GM23338 (cell line): ENCODE measurements at regions not wholly inside any gene's neighbourhood (a gene's known extent, or its start where the extent isn't known, plus 50 kb on each side); places are given as distances from the start of the nearest gene placed in this dataset.

Source experiments
- ATAC-seq: fragments of 200-7000 bp; cut with Tn5 transposase; 3 replicates; pipeline ENCODE4 v1.9.1; 2020
- DNase-seq: peaks from one replicate; pipeline ENCODE4 v3.0.0-alpha.2; 2015; ENCODE audit warnings: low spot score
- H2AFZ ChIP-seq: fragments of 200-600 bp; sonication (generic); 2 replicates; pipeline ENCODE4 v1.8.0; 2016; ENCODE audit warnings: antibody characterized with exemption, mild to moderate bottlenecking, moderate library complexity
- H3F3A ChIP-seq: fragments of 200-600 bp; sonication (generic); replicated peaks from 2 replicates; pipeline ENCODE4 v1.8.0; 2017; ENCODE audit warnings: antibody characterized with exemption, mixed run types, low read depth
- H3K27ac ChIP-seq: fragments of 200-600 bp; sonication (generic); 2 replicates; pipeline ENCODE4 v1.6.1; 2016; ENCODE audit warnings: low read depth
- H3K27me3 ChIP-seq: fragments of 200-600 bp; sonication (generic); 2 replicates; pipeline ENCODE4 v1.8.0; 2016; ENCODE audit warnings: mild to moderate bottlenecking, mixed run types, moderate library complexity; ENCODE audit not compliant: insufficient read depth
- H3K36me3 ChIP-seq: fragments of 200-600 bp; sonication (generic); 2 replicates; pipeline ENCODE4 v1.8.0; 2016; ENCODE audit warnings: mild to moderate bottlenecking; ENCODE audit not compliant: insufficient read depth
- H3K4me1 ChIP-seq: fragments of 200-600 bp; sonication (generic); 2 replicates; pipeline ENCODE4 v1.8.0; 2016; ENCODE audit warnings: mild to moderate bottlenecking, moderate library complexity; ENCODE audit not compliant: insufficient read depth
- H3K4me2 ChIP-seq: fragments of 200-600 bp; sonication (generic); 2 replicates; pipeline ENCODE4 v1.7.1; 2017; ENCODE audit warnings: mixed run types
- H3K4me3 ChIP-seq: fragments of 200-600 bp; sonication (generic); 2 replicates; pipeline ENCODE4 v1.6.1; 2016; ENCODE audit warnings: mixed run types
- H3K79me2 ChIP-seq: fragments of 200-600 bp; sonication (generic); replicated peaks from 2 replicates; pipeline ENCODE4 v1.8.0; 2017; ENCODE audit warnings: mild to moderate bottlenecking; ENCODE audit not compliant: insufficient read depth
- H3K9me2 ChIP-seq: fragments of 200-600 bp; sonication (generic); 2 replicates; pipeline ENCODE4 v1.8.0; 2017; ENCODE audit not compliant: insufficient read depth
- H4K20me1 ChIP-seq: fragments of 200-600 bp; sonication (generic); replicated peaks from 2 replicates; pipeline ENCODE4 v1.8.0; 2017; ENCODE audit warnings: mild to moderate bottlenecking; ENCODE audit not compliant: insufficient read depth
- H3K27ac Mint-ChIP-seq: 2 replicates; pipeline ENCODE4 v1.8.0; 2020; ENCODE audit warnings: inconsistent platforms, mild to moderate bottlenecking, moderate library complexity, mixed read lengths
- H3K27me3 Mint-ChIP-seq: 3 replicates; pipeline ENCODE4 v1.8.0; 2022; ENCODE audit warnings: low read depth, mild to moderate bottlenecking, moderate library complexity, mixed read lengths, inconsistent platforms; ENCODE audit not compliant: insufficient read depth, poor library complexity
- H3K36me3 Mint-ChIP-seq: 3 replicates; pipeline ENCODE4 v1.8.0; 2021; ENCODE audit warnings: low read depth, mild to moderate bottlenecking, inconsistent platforms, moderate library complexity, mixed read lengths
- H3K4me1 Mint-ChIP-seq: 3 replicates; pipeline ENCODE4 v1.8.0; 2020; ENCODE audit warnings: mild to moderate bottlenecking, inconsistent platforms, mixed read lengths
- H3K4me3 Mint-ChIP-seq: 3 replicates; pipeline ENCODE4 v1.8.0; 2021; ENCODE audit warnings: moderate library complexity, mild to moderate bottlenecking, inconsistent platforms, mixed read lengths
- H3K9me3 Mint-ChIP-seq: 3 replicates; pipeline ENCODE4 v1.8.0; 2020; ENCODE audit warnings: moderate library complexity, mild to moderate bottlenecking, inconsistent platforms, mixed read lengths
- CREB1 ChIP-seq: fragments of 250-450 bp; sonication (Bioruptor Pico); IDR thresholded peaks from 2 replicates; pipeline ENCODE4 v1.5.0; 2020; ENCODE audit warnings: low read depth, mild to moderate bottlenecking, moderate library complexity
- CTCF ChIP-seq, 2 experiments: fragments of 200-600 bp in 1 of 2; sonication (generic) in 1 of 2; conservative IDR thresholded peaks; 2 replicates each; pipeline versions ENCODE4 v1.5.1 to v1.6.1; 2016 to 2017; ENCODE audit warnings: antibody characterized with exemption in 2 of 2, low read depth in 2 of 2, mild to moderate bottlenecking in 2 of 2, moderate library complexity in 1 of 2
- EZH2phosphoT487 ChIP-seq: fragments of 200-600 bp; sonication (generic); IDR thresholded peaks from one replicate; pipeline ENCODE4 v1.8.1; 2018; ENCODE audit warnings: antibody characterized with exemption; ENCODE audit not compliant: unreplicated experiment
- JUNB ChIP-seq: IDR thresholded peaks from one replicate; pipeline ENCODE4 v1.6.1; 2016; ENCODE audit warnings: antibody characterized with exemption; ENCODE audit not compliant: unreplicated experiment
- POLR2AphosphoS5 ChIP-seq: IDR thresholded peaks from 2 replicates; pipeline ENCODE4 v1.6.1; 2016; ENCODE audit warnings: antibody characterized with exemption, low read depth
- REST ChIP-seq: IDR thresholded peaks from one replicate; pipeline ENCODE4 v1.6.1; 2018; ENCODE audit warnings: antibody characterized with exemption; ENCODE audit not compliant: unreplicated experiment
- STAT1 ChIP-seq: IDR thresholded peaks from one replicate; pipeline ENCODE4 v1.6.1; 2016; ENCODE audit warnings: antibody characterized with exemption; ENCODE audit not compliant: unreplicated experiment
- ZNF114 ChIP-seq: fragments of 250-450 bp; sonication (Bioruptor Pico); IDR thresholded peaks from 2 replicates; pipeline ENCODE4 v1.5.0; 2020; ENCODE audit warnings: mild to moderate bottlenecking, moderate library complexity
- ZNF331 ChIP-seq: fragments of 250-450 bp; sonication (Bioruptor Pico); IDR thresholded peaks from 2 replicates; pipeline ENCODE4 v1.5.0; 2020; ENCODE audit warnings: low read depth, mild to moderate bottlenecking, moderate library complexity
- TF ChIP-seq, protein P1 (sequence below): IDR thresholded peaks from 2 replicates; pipeline ENCODE4 v1.6.1; 2016; ENCODE audit warnings: antibody characterized with exemption

DNA sequence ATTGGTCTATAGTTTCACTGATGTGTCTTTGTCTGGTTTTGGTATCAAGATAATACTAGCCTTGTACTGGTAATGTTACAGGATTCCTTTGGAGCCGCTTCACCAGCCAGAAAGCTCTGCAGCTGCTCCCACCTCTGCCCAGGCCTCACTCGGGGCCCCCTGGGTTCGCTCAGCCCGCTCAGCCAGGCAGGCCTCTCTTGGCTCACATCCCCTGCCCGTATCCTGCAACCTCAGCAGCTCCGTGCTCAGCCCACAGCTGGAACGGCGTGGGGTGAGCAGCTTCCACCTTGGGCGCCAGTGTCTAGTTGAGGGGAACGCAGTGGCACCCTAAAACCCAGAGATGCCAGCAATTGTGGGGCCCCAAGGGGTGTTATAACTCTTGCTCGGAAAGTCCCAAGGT, 429.7 kb upstream of the ROBO2 start:
- no peaks in the 10 kb centered on the region for H4K20me1 ChIP-seq
- H3K27ac ChIP-seq: no peak overlapping the region
- no peaks in the 10 kb centered on the region for H3K4me1 ChIP-seq
- Mint-ChIP-seq H3K27ac (no peak overlapping the region), H3K4me1 (no peaks in the 10 kb centered on the region), H3K27me3 (no peaks in the 10 kb centered on the region), H3K36me3 (no peaks in the 10 kb centered on the region), H3K4me3 (no peak overlapping the region), H3K9me3 (no peaks in the 10 kb centered on the region)
- no peak overlapping the region for H3K4me3 ChIP-seq
- no peaks in the 10 kb centered on the region for H3K79me2 ChIP-seq
- H3K9me2 ChIP-seq: no peaks in the 10 kb centered on the region
- H3K36me3 ChIP-seq: no peaks in the 10 kb centered on the region
- ATAC-seq (no peak), DNase-seq (no peak)
- no peaks in the 10 kb centered on the region for H3F3A ChIP-seq
- H3K4me2 ChIP-seq: no peak overlapping the region
- TF ChIP-seq STAT1 (no peak), CTCF (conservative IDR thresholded peaks at IDR 0.05; ENCODE audit: low read depth in 2 of 2) (no peak), REST (no peak), POLR2AphosphoS5 (no peak), CREB1 (CRISPR knock-in tag) (no peak), ZNF114 (CRISPR knock-in tag) (no peak), EZH2phosphoT487 (no peak), ZNF331 (CRISPR knock-in tag) (no peak), JUNB (no peak)
- TF ChIP-seq, protein P1, sequence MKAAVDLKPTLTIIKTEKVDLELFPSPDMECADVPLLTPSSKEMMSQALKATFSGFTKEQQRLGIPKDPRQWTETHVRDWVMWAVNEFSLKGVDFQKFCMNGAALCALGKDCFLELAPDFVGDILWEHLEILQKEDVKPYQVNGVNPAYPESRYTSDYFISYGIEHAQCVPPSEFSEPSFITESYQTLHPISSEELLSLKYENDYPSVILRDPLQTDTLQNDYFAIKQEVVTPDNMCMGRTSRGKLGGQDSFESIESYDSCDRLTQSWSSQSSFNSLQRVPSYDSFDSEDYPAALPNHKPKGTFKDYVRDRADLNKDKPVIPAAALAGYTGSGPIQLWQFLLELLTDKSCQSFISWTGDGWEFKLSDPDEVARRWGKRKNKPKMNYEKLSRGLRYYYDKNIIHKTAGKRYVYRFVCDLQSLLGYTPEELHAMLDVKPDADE: no peak
- no peaks in the 10 kb centered on the region for H3K27me3 ChIP-seq
- no peak overlapping the region for H2AFZ ChIP-seq

DNA sequence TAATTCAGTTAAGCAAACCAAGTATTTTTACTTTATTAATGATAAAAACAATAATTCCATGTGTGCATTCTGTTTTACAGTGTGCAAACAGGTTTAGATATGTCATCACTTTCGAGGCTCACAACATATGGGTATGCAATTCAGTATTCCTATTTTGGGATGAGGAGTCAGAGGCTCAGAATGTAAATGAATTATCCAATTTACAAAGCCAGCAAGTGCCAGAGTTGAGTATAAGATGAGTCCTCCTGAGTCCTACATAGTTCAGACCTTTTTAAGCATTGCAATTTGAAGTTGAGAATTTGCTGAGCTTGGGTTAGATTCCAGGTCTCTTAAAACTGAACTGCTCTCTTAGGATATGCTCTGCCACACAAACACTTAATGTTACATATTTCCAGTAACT, 424.2 kb upstream of the ROBO2 start:
- DNase-seq: no peak
- Mint-ChIP-seq H3K9me3 (no peaks in the 10 kb centered on the region), H3K4me1 (no peaks in the 10 kb centered on the region), H3K27me3 (no peaks in the 10 kb centered on the region), H3K4me3 (no peak overlapping the region), H3K27ac (no peak overlapping the region), H3K36me3 (no peaks in the 10 kb centered on the region)
- no peak overlapping the region for H3K4me2 ChIP-seq
- ATAC-seq: no peak
- no peak overlapping the region for H3K27ac ChIP-seq
- no peaks in the 10 kb centered on the region for H3K27me3 ChIP-seq
- H3K4me3 ChIP-seq: no peak overlapping the region
- no peak overlapping the region for H2AFZ ChIP-seq
- H3K4me1 ChIP-seq: no peaks in the 10 kb centered on the region
- H4K20me1 ChIP-seq: no peaks in the 10 kb centered on the region
- no peaks in the 10 kb centered on the region for H3K9me2 ChIP-seq
- H3K79me2 ChIP-seq: no peaks in the 10 kb centered on the region
- H3F3A ChIP-seq: no peaks in the 10 kb centered on the region
- no peaks in the 10 kb centered on the region for H3K36me3 ChIP-seq
- TF ChIP-seq JUNB (no peak), ZNF114 (CRISPR knock-in tag) (no peak), CTCF (conservative IDR thresholded peaks at IDR 0.05; ENCODE audit: low read depth in 2 of 2) (no peak)
- TF ChIP-seq, protein P1: no peak
